Omental fat pad (tissue), 3 donors: ENCODE measurements at regions not wholly inside any gene's neighbourhood (a gene's known extent, or its start where the extent isn't known, plus 50 kb on each side); places are given as distances from the start of the nearest gene placed in this dataset.
"Not testable (repeated sequence)": the region's sequence is repeated elsewhere in the genome, so short reads cannot be mapped to it uniquely, and the experiment has no call there.

Experiments used
- ATAC-seq: fragments of 150-250 bp; one replicate; pipeline ENCODE4 v1.9.1; 2016; ENCODE audit warnings: mild to moderate bottlenecking, moderate library complexity; ENCODE audit not compliant: low FRiP score
- DNase-seq: peaks from one replicate; pipeline ENCODE4 v3.0.0-alpha.2; 2019; ENCODE audit warnings: low spot score
- CTCF ChIP-seq, 3 donors: fragments of 450-650 bp; IDR thresholded peaks; one replicate each; pipeline ENCODE4 v1.5.1; 2016 to 2017; ENCODE audit warnings: antibody characterized with exemption in 3 of 3, mild to moderate bottlenecking in 3 of 3, moderate library complexity in 2 of 3

GRCh38 chr1:219076326-219076937, 97.2 kb upstream of the LYPLAL1 start:
- no peak for DNase-seq
- TF ChIP-seq CTCF (IDR thresholded peaks at IDR 0.05) = no peak
- no peak for ATAC-seq

- not testable (repeated sequence) for DNase-seq, ATAC-seq
Measured at GRCh38 chr1:219077767-219078166, 95.9 kb upstream of the LYPLAL1 start.

GRCh38 chr1:219081943-219082925, 91.4 kb upstream of the LYPLAL1 start:
- DNase-seq = no peak
- TF ChIP-seq CTCF (IDR thresholded peaks at IDR 0.05) = no peak
- no peak for ATAC-seq

GRCh38 chr1:219083631-219084030, 90.0 kb upstream of the LYPLAL1 start:
- DNase-seq = no peak
- no peak for TF ChIP-seq CTCF (IDR thresholded peaks at IDR 0.05)
- ATAC-seq = no peak

GRCh38 chr1:219085082-219085481, 88.6 kb upstream of the LYPLAL1 start:
- no peak for TF ChIP-seq CTCF (IDR thresholded peaks at IDR 0.05)
- ATAC-seq (no peak), DNase-seq (no peak)

GRCh38 chr1:219085988-219086387, 87.7 kb upstream of the LYPLAL1 start:
- no peak for TF ChIP-seq CTCF (IDR thresholded peaks at IDR 0.05)
- ATAC-seq (no peak), DNase-seq (no peak)

GRCh38 chr1:219086956-219087469, 86.7 kb upstream of the LYPLAL1 start:
- ATAC-seq = no peak
- no peak for TF ChIP-seq CTCF (IDR thresholded peaks at IDR 0.05)
- no peak for DNase-seq
